ENCODE measurements at regions not wholly inside any gene's neighbourhood (a gene's known extent, or its start where the extent isn't known, plus 50 kb on each side); places are given as distances from the start of the nearest gene placed in this dataset.
"Not testable (repeated sequence)": the region's sequence is repeated elsewhere in the genome, so short reads cannot be mapped to it uniquely, and the experiment has no call there.

GRCh38 chr2:91517846-91518245, 2826.4 kb downstream of the RPIA start:
- TF ChIP-seq CTCF, POLR2A, EP300 (IDR thresholded peaks at IDR 0.05): not testable (repeated sequence)
